H1 (cell line): ENCODE measurements at regions not wholly inside any gene's neighbourhood (a gene's known extent, or its start where the extent isn't known, plus 50 kb on each side); places are given as distances from the start of the nearest gene placed in this dataset.

Experiments used
- CHD7 ChIP-seq: fragments of 300-600 bp; sonication (generic); IDR thresholded peaks from 2 replicates; pipeline ENCODE4 v1.7.1; 2012; ENCODE audit warnings: low read length, moderate library complexity, mild to moderate bottlenecking, inconsistent platforms; ENCODE audit not compliant: insufficient replicate concordance
- RNF2 ChIP-seq: fragments of 200-900, 300-1000 bp; sonication (generic); IDR thresholded peaks from 2 replicates; pipeline ENCODE4 v1.7.1; 2016; ENCODE audit warnings: borderline replicate concordance, low read depth, mild to moderate bottlenecking, antibody characterized with exemption, low read length; ENCODE audit not compliant: poor library complexity, severe bottlenecking; ENCODE audit errors: missing control alignments
- TCF12 ChIP-seq: IDR thresholded peaks from 2 replicates; pipeline ENCODE4 v1.6.1; 2011; ENCODE audit warnings: low read depth, mild to moderate bottlenecking, low read length

- TF ChIP-seq CHD7 (no peak), TCF12 (no peak), RNF2 (no peak)
- TF ChIP-seq, all 59 proteins: peak for 0
These were observed 211.2 kb upstream of the LNX1 start (continued) for GRCh38 chr4:53802500-53802899.
